IMR-90 (cell line): ENCODE measurements at regions not wholly inside any gene's neighbourhood (a gene's known extent, or its start where the extent isn't known, plus 50 kb on each side); places are given as distances from the start of the nearest gene placed in this dataset.

Source experiments
- CHD1 ChIP-seq: IDR thresholded peaks from 2 replicates; pipeline ENCODE4 v1.6.1; 2012; ENCODE audit warnings: low read depth, low read length, improper control_type of control experiment
- FOS ChIP-seq: fragments of 150-350 bp; IDR thresholded peaks from 2 replicates; pipeline ENCODE4 v1.6.1; 2016; ENCODE audit warnings: low read depth, low read length
- MXI1 ChIP-seq: IDR thresholded peaks from 2 replicates; pipeline ENCODE4 v1.6.1; 2012; ENCODE audit warnings: low read depth, mild to moderate bottlenecking, low read length, moderate library complexity, borderline replicate concordance
- POLR2A ChIP-seq: IDR thresholded peaks from 2 replicates; pipeline ENCODE4 v1.6.1; 2012; ENCODE audit warnings: mild to moderate bottlenecking, low read depth, low read length
- RAD21 ChIP-seq: IDR thresholded peaks from 2 replicates; pipeline ENCODE4 v1.6.1; 2012; ENCODE audit warnings: low read length, improper control_type of control experiment
- RCOR1 ChIP-seq: IDR thresholded peaks from 2 replicates; pipeline ENCODE4 v1.6.1; 2012; ENCODE audit warnings: mild to moderate bottlenecking, low read length, improper control_type of control experiment; ENCODE audit not compliant: insufficient replicate concordance
- SMC3 ChIP-seq: fragments of 150-350 bp; IDR thresholded peaks from 2 replicates; pipeline ENCODE4 v1.6.1; 2016; ENCODE audit warnings: low read depth, mild to moderate bottlenecking, antibody characterized with exemption, low read length, moderate library complexity
- TF ChIP-seq, protein P1 (sequence below): conservative IDR thresholded peaks from 2 replicates; pipeline ENCODE4 v1.5.1; 2012; ENCODE audit warnings: mild to moderate bottlenecking, low read depth, low read length, improper control_type of control experiment
- TF ChIP-seq, protein P2 (sequence below): fragments of 150-350 bp; IDR thresholded peaks from 2 replicates; pipeline ENCODE4 v1.6.1; 2017; ENCODE audit warnings: mild to moderate bottlenecking, antibody characterized with exemption, low read length, low read depth

DNA sequence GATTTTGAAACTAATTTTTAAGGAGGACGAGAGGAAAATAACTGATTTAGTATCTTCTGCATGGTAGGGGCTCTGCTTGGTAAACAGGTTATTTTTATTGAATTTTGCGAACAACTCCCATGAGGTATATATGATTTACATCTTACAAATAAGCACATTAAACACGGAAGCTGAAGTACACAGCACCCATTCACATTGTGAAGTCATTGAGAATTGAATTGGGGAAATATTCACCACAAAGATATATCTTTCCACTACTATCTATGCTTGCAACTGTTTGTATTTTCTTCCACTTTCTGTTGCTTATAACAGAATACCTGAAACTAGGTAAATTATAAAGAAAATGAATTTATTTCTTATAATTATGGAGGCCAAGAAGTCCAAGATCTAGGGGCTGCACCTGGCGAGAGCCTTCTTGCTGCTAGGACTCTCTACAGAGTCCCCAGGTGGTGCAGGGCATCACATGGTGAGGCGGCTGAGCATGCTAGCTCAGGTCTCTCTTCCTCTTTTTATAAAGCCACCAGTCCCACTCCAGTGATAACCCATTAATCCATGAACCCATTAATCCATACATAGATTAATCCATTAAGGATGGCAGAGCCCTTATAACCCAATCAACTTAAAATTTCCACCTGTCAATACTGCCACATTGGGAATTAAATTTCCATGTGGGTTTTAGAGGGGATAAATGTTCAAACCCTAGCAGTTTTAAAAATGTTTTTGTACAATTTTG, 79.0 kb upstream of the ZNF608 start:
- TF ChIP-seq, protein P1, sequence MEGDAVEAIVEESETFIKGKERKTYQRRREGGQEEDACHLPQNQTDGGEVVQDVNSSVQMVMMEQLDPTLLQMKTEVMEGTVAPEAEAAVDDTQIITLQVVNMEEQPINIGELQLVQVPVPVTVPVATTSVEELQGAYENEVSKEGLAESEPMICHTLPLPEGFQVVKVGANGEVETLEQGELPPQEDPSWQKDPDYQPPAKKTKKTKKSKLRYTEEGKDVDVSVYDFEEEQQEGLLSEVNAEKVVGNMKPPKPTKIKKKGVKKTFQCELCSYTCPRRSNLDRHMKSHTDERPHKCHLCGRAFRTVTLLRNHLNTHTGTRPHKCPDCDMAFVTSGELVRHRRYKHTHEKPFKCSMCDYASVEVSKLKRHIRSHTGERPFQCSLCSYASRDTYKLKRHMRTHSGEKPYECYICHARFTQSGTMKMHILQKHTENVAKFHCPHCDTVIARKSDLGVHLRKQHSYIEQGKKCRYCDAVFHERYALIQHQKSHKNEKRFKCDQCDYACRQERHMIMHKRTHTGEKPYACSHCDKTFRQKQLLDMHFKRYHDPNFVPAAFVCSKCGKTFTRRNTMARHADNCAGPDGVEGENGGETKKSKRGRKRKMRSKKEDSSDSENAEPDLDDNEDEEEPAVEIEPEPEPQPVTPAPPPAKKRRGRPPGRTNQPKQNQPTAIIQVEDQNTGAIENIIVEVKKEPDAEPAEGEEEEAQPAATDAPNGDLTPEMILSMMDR = no peak
- TF ChIP-seq RAD21 (no peak), SMC3 (no peak), POLR2A (no peak), FOS (no peak), RCOR1 (no peak), MXI1 (no peak), CHD1 (no peak)
- TF ChIP-seq, protein P2, sequence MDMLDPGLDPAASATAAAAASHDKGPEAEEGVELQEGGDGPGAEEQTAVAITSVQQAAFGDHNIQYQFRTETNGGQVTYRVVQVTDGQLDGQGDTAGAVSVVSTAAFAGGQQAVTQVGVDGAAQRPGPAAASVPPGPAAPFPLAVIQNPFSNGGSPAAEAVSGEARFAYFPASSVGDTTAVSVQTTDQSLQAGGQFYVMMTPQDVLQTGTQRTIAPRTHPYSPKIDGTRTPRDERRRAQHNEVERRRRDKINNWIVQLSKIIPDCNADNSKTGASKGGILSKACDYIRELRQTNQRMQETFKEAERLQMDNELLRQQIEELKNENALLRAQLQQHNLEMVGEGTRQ = no peak
